GM18499 (cell line): ENCODE measurements at regions not wholly inside any gene's neighbourhood (a gene's known extent, or its start where the extent isn't known, plus 50 kb on each side); places are given as distances from the start of the nearest gene placed in this dataset.

Source experiments
- ATAC-seq: cut with Tn5 transposase; IDR thresholded peaks from one replicate; pipeline ENCODE4 v1.9.1; 2021; ENCODE audit warnings: moderate number of reproducible peaks; ENCODE audit not compliant: insufficient read depth, unreplicated experiment

GRCh38 chr5:27437594-27438200 is 399.3 kb upstream of the CDH9 start:
- ATAC-seq: no peak

- ATAC-seq: no peak
Observed at GRCh38 chr5:27434335-27434734, 395.9 kb upstream of the CDH9 start.

DNA sequence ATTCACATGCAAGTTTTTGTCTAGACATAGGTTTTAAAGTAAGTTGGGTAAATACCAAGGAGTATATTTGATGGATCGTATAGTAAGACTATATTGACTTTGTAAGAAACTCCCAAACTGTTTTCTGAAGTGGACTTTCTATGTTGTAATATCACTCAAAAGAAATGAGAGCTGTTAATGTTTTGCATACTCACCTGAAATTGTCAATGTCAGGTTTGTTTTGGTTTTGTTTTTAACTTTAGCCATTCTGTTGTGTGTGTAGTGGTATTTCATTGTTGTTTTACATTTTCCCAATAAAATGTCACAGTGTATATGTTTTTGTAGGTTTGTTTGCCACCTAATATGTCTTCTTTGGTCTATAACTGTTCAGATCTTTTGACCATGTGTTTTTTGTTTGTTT is 375.7 kb upstream of the CDH9 start:
- ATAC-seq: no peak

GRCh38 chr5:27412384-27412783 is 374.0 kb upstream of the CDH9 start:
- ATAC-seq: no peak

GRCh38 chr5:27406020-27406419 is 367.6 kb upstream of the CDH9 start:
- ATAC-seq: no peak

DNA sequence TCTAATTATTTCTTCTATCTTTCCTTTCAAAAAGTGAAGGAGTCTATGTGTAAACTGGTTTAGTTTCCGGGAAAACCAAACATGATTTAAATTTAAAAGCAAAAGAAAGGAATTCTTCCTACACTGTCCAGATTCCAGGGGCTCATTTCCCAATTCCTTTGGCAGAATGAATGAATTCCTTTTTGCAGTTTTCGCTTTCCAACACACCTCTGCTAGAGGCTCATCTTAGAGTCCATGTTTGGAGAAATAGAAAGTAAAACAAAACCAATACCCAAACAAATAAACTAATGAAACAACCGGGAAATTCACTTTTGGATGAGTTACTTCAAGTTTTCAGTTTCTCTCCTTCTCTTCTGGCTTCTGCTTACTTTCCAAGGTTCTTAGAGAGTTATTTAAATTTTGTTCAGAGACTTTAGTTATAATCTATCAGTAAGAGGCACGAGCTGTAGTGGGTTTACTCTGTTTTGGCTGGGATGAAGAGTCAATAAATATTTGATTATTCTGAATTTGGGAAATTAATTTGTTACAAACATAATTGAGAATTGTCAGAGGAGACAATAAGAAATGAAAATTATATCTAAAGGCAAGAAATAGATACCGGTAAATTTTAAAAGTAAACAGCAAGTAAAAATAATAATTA is 365.0 kb upstream of the CDH9 start:
- no peak for ATAC-seq

GRCh38 chr5:27402828-27403227 is 364.4 kb upstream of the CDH9 start:
- ATAC-seq: no peak

DNA sequence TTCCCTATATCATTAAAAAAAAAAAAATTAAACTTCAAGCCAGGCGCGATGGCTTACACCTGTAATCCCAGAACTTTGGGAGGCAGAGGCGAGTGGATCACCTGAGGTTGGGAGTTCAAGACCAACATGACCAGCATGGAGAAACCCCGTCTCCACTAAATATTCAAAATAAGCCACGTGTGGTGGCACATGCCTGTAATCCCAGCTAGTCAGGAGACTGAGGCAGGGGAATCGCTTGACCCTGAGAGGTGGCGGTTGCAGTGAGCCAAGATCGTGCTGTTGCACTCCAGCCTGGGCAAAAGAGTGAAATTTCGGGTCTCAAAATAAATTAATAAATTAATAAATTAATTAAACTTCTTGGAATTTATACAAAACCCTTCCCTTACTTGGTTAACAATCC is 358.6 kb upstream of the CDH9 start:
- no peak for ATAC-seq

DNA sequence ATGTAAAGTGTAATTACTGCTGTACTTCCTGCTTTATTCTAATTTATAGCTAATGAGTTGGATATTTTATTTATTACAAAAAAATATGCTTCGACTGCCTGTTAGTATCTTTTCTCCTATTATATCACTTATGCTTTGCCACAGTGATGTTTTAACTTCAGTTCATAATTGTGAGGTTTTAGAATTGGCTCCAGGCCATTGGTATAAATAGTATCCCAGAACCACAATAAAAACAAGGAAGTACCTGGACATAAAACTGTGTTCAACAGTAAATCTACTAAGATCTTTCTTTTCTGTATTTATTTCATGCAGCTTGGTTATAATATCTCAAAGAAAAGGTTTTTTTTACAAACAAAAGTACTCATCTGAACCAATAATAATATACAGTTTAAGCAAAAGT is 354.3 kb upstream of the CDH9 start:
- ATAC-seq: no peak

DNA sequence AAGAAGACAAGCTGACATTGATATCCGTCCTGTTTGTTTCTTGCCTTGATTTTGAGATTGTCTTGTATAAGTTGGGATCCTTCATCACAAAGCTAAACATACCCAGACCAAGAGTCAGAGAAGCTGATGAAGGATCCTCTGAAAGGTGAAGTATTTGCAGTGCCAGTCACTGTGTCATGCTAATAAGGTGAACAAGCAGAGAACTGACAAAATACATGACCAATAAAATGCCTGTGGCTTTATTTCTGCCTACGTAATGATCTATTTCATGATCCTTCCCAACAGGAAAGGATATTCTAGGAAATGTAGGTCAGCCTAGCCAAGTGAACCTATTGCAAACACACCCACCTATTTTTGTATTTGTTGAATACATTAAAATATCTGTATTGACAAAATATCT is 351.3 kb upstream of the CDH9 start:
- ATAC-seq: no peak

GRCh38 chr5:27388755-27389154 is 350.4 kb upstream of the CDH9 start:
- ATAC-seq: no peak

- ATAC-seq: no peak
Observed at GRCh38 chr5:27387535-27388073, 349.2 kb upstream of the CDH9 start.

- no peak for ATAC-seq
Observed at GRCh38 chr5:27381686-27382085, 343.3 kb upstream of the CDH9 start.

DNA sequence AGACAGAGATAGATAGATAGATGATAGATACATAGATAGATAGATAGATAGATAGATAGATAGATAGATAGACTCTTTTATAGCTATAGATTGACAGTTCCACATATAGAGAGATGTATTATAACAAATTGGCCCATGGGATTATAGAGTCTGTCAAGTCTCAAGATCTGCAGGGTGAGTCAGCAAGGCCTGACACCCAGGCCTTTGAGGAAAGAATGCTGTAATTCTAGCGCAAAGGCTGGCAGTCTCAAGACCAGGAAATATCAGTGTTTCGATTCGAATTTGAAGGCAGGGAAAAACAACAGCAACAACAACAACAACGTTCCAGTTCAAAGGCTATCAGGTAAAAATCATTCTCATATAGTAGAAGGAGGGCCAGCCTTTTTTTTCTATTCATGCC is 339.2 kb upstream of the CDH9 start:
- ATAC-seq: no peak

DNA sequence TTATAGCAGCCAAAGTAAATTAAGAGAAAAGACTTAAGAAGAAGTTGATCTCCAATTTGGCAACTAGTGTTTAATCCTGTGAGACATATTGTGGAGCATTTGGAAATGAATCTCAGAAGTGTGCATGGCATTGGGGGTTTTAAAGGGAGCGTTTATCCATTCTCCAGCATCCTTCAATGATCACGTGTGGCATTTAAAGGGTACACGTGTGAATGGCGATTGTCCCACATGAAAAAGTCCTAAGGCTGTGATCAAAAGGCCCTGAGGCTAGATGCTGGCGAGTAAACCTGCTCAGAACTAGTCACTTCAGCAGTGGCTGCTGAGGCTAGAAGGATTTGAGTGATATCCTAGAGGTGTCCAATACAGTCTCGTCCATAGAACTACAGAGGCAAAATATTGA is 315.6 kb upstream of the CDH9 start:
- no peak for ATAC-seq

DNA sequence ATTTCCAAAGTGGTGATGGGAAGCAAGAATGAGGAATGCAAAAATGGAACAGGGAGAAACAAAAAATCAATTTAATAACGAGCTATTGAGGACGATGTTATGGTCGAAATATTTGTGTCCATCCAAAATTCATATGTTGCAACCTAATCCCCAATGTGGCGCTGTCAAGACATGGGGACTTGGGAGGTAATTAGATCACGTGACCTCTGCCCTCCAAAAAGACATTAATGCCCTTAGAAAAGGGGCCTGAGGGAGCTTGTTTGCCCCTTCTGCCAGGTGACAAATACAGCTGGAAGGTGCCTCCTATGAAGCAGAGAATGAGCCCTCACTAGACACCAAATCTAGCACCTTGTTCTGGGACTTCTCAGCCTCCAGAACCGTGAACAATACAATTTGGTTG is 315.2 kb upstream of the CDH9 start:
- ATAC-seq: no peak

GRCh38 chr5:27341342-27341741 is 303.0 kb upstream of the CDH9 start:
- ATAC-seq: no peak

DNA sequence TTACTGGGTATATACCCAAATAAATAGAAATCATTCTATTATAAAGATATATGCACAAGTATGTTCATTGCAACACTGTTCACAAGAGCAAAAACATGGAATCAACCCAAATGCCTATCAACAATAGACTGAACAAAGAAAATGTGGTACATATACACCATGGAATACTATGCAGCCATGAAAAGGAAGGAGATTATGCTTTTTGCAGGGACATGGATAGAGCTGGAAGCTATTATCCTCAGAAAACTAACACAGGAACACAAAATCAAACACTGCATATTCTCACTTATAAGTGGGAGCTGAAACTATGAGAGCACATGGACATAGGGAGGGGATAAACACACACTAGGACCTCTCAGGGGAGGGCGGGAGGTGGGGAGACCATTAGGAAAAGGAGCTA is 298.4 kb upstream of the CDH9 start:
- no peak for ATAC-seq

- ATAC-seq: no peak
Observed at GRCh38 chr5:27328480-27328879, 290.1 kb upstream of the CDH9 start.

DNA sequence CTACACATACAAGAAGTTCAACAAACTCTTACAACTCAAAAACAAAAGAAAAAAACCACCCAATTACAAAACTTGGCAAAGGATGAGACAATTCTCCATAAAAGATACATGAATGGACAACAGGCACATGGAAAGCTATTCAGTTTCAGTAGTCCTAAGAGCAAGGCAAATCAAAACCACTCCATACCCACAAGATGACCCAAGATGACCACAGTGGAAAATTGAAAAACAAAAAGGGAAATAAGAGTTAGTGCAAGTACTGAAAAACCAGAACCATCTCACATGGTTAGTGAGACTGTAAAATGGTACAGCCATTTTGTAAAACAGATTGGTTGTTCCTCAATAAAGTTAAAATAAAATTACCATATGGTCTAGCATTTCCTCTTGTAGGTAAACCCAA is 287.1 kb upstream of the CDH9 start:
- ATAC-seq: no peak

- no peak for ATAC-seq
Observed at GRCh38 chr5:27318701-27319100, 280.3 kb upstream of the CDH9 start.

GRCh38 chr5:27316271-27316650 is 277.9 kb upstream of the CDH9 start:
- no peak for ATAC-seq
